ENCODE measurements at regions not wholly inside any gene's neighbourhood (a gene's known extent, or its start where the extent isn't known, plus 50 kb on each side); places are given as distances from the start of the nearest gene placed in this dataset.
"Not testable (repeated sequence)": the region's sequence is repeated elsewhere in the genome, so short reads cannot be mapped to it uniquely, and the experiment has no call there.

- DNase-seq (ENCODE audit: low read depth) = no peak
These were observed 72.7 kb upstream of the NALF2 start for GRCh38 chrX:69431420-69431819.

- DNase-seq (ENCODE audit: low read depth) = no peak
These were observed 73.3 kb upstream of the NALF2 start for GRCh38 chrX:69430785-69431184.

- no peak for DNase-seq (ENCODE audit: low read depth)
These were observed 74.6 kb upstream of the NALF2 start for GRCh38 chrX:69429339-69430015.

GRCh38 chrX:69428216-69428615 is 75.9 kb upstream of the NALF2 start:
- DNase-seq (ENCODE audit: low read depth) = no peak

DNA sequence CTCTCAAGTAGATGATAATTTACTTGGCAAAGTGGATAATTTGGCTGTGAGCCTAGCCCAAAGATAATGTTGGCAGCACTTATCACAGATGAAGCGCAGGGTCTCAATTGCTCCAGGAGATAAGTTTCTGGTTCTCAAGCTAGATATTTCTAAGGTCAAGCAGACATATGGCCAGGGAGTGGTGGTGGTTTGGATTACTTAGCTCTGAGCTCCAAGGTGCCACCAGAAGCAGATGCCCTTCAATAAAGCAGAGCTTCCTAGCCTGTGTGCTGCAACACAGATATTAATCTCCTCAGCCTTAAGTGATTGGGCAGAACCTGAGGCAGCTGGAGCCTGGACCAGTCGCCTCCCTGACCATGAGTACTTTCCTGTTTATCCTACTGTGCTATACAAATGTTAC is 79.2 kb upstream of the NALF2 start:
- DNase-seq (ENCODE audit: low read depth) = no peak

- DNase-seq (ENCODE audit: low read depth) = no peak
These were observed 80.0 kb upstream of the NALF2 start for GRCh38 chrX:69424161-69424560.

DNA sequence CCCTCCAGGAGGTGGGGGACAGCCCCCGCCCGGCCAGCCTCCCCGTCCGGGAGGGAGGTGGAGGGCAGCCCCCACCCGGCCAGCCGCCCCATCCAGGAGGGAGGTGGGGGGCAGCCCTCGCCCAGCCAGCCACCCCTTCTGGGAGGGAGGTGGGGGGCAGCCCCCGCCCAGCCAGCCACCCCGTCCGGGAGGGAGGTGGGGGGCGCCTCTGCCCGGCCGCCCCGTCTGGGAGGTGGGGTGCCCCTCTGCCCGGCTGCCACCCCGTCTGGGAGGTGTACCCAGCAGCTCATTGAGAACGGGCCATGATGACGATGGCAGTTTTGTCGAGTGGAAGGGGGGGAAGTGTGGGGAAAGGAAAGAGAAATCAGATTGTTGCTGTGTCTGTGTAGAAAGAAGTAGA is 81.9 kb upstream of the NALF2 start:
- DNase-seq (ENCODE audit: low read depth) = not testable (repeated sequence)

DNA sequence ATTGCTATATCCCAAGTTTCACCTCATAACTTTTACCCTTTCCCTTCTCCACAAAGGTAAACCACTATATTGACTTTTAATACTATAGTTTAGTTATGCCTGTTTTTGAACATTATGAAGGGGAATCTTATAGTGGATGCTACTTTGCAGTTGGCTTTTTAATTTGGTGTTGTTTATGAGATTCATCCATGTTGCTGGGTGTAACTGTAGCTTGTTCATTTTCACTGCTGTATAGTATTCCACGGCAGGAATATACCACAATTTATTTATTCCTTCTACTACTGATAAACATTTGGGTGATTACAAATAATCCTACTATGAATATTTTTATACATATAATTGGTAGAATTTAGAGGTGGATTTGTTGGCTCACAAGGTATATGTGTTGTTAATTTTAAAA is 88.4 kb upstream of the NALF2 start:
- no peak for DNase-seq (ENCODE audit: low read depth)

GRCh38 chrX:69412661-69413060 is 91.5 kb upstream of the NALF2 start:
- DNase-seq (ENCODE audit: low read depth) = no peak

- DNase-seq (ENCODE audit: low read depth) = no peak
These were observed 105.2 kb upstream of the NALF2 start for GRCh38 chrX:69398881-69399280.

DNA sequence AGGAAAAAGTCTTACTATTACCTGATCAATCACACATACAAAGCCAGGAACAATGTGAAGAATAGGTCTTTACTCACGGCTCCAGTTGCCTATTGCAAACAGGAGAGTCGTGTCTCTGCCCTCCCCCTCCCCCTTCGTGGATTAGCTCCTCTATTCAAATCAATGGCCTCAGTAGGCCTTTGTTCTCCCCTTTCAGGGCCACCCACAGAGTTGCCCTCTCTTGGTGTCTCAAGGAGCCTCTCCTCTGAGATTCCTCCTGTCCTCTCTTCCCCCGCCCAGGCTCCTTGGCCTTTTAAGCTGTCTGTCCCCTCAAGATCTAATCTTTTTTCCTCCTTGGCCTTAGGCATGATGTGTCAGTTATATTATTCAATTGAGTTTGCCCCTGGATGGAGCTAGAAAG is 107.2 kb upstream of the NALF2 start:
- no peak for DNase-seq (ENCODE audit: low read depth)

DNA sequence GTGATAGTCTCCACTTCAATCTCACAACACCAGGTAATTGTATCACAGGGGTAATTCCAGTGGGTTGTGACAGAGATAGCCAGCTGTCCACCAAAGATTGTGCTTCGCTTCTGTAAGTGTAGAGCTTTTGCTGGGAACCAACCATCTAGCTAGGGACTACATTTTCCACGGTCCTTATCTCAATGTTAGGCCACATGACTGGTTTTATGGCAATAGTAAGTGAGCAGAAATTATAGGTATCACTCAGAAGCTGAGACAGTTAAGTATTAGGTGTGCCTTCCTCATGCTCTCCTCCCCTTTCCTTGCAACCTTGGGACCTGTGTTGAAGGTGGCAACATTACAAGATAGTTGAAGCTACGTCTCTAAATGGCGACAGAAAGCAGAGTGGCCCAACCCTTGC is 108.8 kb upstream of the NALF2 start:
- DNase-seq (ENCODE audit: low read depth) = no peak

GRCh38 chrX:69389101-69389501 is 115.0 kb upstream of the NALF2 start:
- no peak for DNase-seq (ENCODE audit: low read depth)

DNA sequence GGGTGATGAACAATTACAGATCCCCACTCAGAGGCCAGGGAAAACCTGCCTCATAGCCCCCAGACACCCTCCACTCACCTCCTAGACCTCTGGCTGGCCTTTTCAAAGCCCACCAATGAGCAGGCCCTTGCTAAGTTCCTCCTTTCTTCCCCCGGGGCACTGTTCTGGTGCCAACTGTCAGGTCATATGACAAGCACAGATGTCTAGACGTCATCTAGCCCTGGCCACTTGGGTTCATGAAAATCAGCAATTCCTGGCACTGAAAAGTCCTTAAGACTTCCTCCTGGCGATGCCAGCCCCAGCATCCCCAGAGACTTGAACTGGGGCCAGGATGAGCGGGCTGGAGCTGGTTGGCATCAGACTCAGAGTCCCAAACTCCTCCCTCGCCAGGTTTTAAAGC is 115.6 kb upstream of the NALF2 start:
- DNase-seq (ENCODE audit: low read depth) = no peak

GRCh38 chrX:69387567-69388487 is 116.3 kb upstream of the NALF2 start:
- peak; percentile 11 for DNase-seq (ENCODE audit: low read depth)

DNA sequence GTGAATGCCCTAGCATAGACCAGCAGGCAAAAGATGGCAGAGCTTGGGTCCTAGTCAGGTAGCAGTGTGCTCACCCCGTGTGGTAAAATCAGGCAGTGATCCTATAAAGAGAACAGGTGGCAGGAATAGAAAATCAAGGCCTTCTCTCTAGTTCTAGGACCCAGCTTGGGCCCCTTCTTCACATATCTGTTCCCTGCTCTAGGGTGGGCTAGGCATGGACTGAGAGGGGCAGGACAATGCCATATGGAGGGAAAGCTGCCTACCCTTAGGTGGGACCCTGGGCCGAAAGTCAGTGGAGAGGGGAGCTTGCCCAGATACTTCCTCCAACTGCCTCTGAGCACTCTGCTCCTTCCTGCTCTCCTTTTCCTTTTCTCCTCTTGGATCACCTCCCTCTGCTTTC is 117.4 kb upstream of the NALF2 start:
- no peak for DNase-seq (ENCODE audit: low read depth)

GRCh38 chrX:69379412-69379811 is 124.7 kb upstream of the NALF2 start:
- no peak for DNase-seq (ENCODE audit: low read depth)

DNA sequence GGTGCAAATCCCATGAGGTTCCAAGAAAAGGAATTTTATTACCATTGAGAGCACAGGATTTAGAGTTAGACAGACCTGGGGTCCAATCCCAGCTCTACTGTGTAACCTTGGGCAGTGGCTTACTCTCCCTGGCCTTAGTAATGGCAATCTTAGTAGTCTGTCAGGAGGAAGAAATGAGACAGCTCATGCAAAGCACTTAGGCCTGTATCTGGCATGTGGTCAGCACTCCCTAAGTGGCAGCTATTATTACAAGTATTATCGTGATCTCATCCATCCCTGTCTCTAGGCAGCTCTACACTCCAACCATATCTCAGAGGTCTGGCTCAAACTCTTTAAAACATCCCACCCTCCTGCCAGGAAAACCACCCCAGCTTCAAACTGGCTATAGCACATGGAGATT is 129.6 kb upstream of the NALF2 start:
- no peak for DNase-seq (ENCODE audit: low read depth)

GRCh38 chrX:69372435-69372834 is 131.7 kb upstream of the NALF2 start:
- DNase-seq (ENCODE audit: low read depth) = no peak

DNA sequence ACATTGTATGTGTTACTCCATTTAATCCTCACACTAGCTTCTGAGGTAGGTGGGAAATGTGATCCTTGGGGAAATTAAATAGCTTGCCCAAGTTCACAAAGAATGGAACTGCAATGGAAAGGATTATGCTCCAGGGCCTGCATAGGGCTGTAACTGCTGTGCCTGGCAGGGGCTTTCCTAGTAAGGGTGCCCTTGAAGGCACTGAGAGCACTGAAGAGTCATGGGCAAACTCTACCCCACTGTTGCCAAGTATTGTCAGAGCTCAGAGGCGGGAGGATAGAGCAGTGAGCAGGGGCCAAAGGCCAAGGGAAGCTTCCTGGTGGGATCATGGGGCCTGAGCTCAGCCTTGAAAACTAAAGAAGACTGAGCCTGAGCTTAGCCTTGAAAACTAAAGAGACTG is 133.0 kb upstream of the NALF2 start:
- no peak for DNase-seq (ENCODE audit: low read depth)

- DNase-seq (ENCODE audit: low read depth) = no peak
These were observed 134.1 kb upstream of the NALF2 start for GRCh38 chrX:69369999-69370398.

GRCh38 chrX:69366183-69366582 is 137.9 kb upstream of the NALF2 start:
- DNase-seq (ENCODE audit: low read depth) = no peak

GRCh38 chrX:69365755-69366154 is 138.4 kb upstream of the NALF2 start:
- no peak for DNase-seq (ENCODE audit: low read depth)

- DNase-seq (ENCODE audit: low read depth) = no peak
These were observed 138.8 kb upstream of the NALF2 start for GRCh38 chrX:69365349-69365748.
